ENCODE measurements at regions not wholly inside any gene's neighbourhood (a gene's known extent, or its start where the extent isn't known, plus 50 kb on each side); places are given as distances from the start of the nearest gene placed in this dataset.

- CTCF ChIA-PET: no interaction called here
- POLR2A ChIA-PET: interaction anchor here (0.9 kb wide), 1 partner anchor 263 kb away, joined by 3 read pairs; no protein-coding TSS in a partner anchor
These were observed 263.6 kb upstream of the CRY1 start for GRCh38 chr12:107356937-107357295.

DNA sequence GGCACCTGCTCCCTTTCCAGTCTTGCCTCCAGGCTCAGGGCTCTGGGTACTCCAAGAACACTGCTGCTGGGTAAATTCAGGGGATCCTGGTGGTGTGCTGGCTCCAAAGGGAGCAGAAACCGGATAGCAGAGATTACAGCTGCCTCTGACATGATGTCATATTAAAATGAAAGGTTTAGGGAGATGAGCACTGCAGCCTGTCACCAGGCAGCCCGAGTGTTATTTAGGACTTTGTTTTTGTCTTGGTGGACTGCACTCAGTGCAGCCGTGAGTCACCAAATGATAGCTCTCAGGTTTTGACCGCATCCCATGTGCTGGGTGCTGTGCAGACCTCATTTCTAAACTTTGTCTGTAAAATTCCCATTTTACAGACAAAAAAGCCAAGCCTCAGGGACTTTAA lies 266.0 kb upstream of the CRY1 start:
- TF ChIP-seq SUZ12 (IDR thresholded peaks at IDR 0.05) (no peak), LEF1 (IDR thresholded peaks at IDR 0.05; ENCODE audit: borderline replicate concordance) (no peak), CTBP1 (IDR thresholded peaks at IDR 0.05; ENCODE audit: borderline replicate concordance) (no peak), NFRKB (IDR thresholded peaks at IDR 0.05) (no peak), TARDBP (IDR thresholded peaks at IDR 0.05) (no peak), ZNF384 (IDR thresholded peaks at IDR 0.05) (no peak), BHLHE40 (IDR thresholded peaks at IDR 0.05; ENCODE audit: borderline replicate concordance) (no peak), FOXK2 (IDR thresholded peaks at IDR 0.05) (no peak), FOXM1 (IDR thresholded peaks at IDR 0.05; ENCODE audit: borderline replicate concordance) (no peak), SP1 (IDR thresholded peaks at IDR 0.05) (no peak), L3MBTL2 (conservative IDR thresholded peaks at IDR 0.05) (no peak), ARNT (IDR thresholded peaks at IDR 0.05) (no peak)
- TF ChIP-seq, protein P1, sequence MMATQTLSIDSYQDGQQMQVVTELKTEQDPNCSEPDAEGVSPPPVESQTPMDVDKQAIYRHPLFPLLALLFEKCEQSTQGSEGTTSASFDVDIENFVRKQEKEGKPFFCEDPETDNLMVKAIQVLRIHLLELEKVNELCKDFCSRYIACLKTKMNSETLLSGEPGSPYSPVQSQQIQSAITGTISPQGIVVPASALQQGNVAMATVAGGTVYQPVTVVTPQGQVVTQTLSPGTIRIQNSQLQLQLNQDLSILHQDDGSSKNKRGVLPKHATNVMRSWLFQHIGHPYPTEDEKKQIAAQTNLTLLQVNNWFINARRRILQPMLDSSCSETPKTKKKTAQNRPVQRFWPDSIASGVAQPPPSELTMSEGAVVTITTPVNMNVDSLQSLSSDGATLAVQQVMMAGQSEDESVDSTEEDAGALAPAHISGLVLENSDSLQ (IDR thresholded peaks at IDR 0.05): no peak
- DNase-seq (ENCODE audit: extremely low spot score): no peak
- ChIA-PET POLR2A (no interaction called here), CTCF (no interaction called here)

More at GRCh38 chr12:107356937-107357295, 263.6 kb upstream of the CRY1 start:
- no peak for DNase-seq (ENCODE audit: extremely low spot score)
- TF ChIP-seq HDGF (IDR thresholded peaks at IDR 0.05; ENCODE audit: borderline replicate concordance): no peak
- TF ChIP-seq FOXK2 (IDR thresholded peaks at IDR 0.05): no peak
- no peak for TF ChIP-seq ZNF384 (IDR thresholded peaks at IDR 0.05)
- no peak for TF ChIP-seq BHLHE40 (IDR thresholded peaks at IDR 0.05; ENCODE audit: borderline replicate concordance)
- TF ChIP-seq, protein P1 (IDR thresholded peaks at IDR 0.05): no peak
- TF ChIP-seq NFRKB (IDR thresholded peaks at IDR 0.05): no peak
- no peak for TF ChIP-seq FOXM1 (IDR thresholded peaks at IDR 0.05; ENCODE audit: borderline replicate concordance)
- TF ChIP-seq L3MBTL2 (conservative IDR thresholded peaks at IDR 0.05): no peak

DNA sequence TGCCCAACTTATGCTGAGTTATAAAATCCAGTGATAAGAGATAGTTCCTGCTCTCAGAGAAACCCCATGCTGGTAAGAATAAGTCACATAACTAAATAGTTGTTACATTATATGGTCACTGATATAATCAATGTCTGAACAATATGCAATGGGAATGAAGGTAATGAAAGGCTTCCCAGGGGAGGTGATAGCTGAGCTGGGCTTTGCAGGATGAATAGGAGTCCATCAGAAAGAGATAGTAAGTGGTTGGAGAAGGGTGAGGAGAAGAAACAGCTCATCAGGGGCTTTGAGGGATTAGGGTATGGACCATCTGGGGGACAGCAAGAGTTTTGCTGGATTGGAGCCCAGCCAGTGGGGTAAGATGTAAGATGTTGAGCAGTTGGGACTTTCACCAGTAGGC lies 266.7 kb upstream of the CRY1 start:
- TF ChIP-seq NFRKB (IDR thresholded peaks at IDR 0.05): no peak
- no peak for TF ChIP-seq TARDBP (IDR thresholded peaks at IDR 0.05)
- no peak for TF ChIP-seq CTBP1 (IDR thresholded peaks at IDR 0.05; ENCODE audit: borderline replicate concordance)
- no peak for TF ChIP-seq SUZ12 (IDR thresholded peaks at IDR 0.05)
- TF ChIP-seq ZNF384 (IDR thresholded peaks at IDR 0.05): no peak
- TF ChIP-seq, protein P1 (IDR thresholded peaks at IDR 0.05): no peak
- TF ChIP-seq BHLHE40 (IDR thresholded peaks at IDR 0.05; ENCODE audit: borderline replicate concordance): no peak
- TF ChIP-seq FOXM1 (IDR thresholded peaks at IDR 0.05; ENCODE audit: borderline replicate concordance): no peak
- TF ChIP-seq FOXK2 (IDR thresholded peaks at IDR 0.05): no peak
- TF ChIP-seq ARNT (IDR thresholded peaks at IDR 0.05): no peak
- TF ChIP-seq FOXA1 (IDR thresholded peaks at IDR 0.05): no peak
- no peak for TF ChIP-seq SP1 (IDR thresholded peaks at IDR 0.05)
- no peak for TF ChIP-seq LEF1 (IDR thresholded peaks at IDR 0.05; ENCODE audit: borderline replicate concordance)
- TF ChIP-seq ELF4 (IDR thresholded peaks at IDR 0.05): no peak
- ChIA-PET CTCF (interaction anchor here (0.6 kb wide), 1 partner anchor 171 kb away, joined by 3 read pairs; no protein-coding TSS in a partner anchor), POLR2A (no interaction called here)

DNA sequence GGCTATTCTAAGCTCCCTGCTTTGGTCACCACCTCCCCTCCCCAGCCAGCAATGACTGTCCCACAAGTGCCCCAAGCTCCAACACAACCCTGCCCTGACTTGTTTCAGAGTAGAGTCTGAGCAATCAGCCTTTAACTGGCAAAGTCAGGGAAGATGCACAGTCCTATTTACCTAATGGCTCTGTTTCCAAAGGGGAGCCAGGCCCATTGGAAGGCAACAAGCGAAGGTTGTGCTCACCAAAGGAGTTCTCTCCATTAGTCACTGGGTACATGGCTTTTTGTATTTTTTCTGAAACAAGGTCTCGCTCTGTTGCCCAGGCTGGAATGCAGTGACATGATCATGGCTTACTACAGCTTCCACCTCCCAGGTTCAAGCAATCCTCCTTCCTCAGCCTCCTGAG lies 267.1 kb upstream of the CRY1 start:
- ChIA-PET POLR2A (no interaction called here), CTCF (interaction anchor here (0.6 kb wide), 1 partner anchor 172 kb away, joined by 3 read pairs; no protein-coding TSS in a partner anchor)
- DNase-seq (ENCODE audit: extremely low spot score): no peak
- TF ChIP-seq L3MBTL2 (conservative IDR thresholded peaks at IDR 0.05) (no peak), TARDBP (IDR thresholded peaks at IDR 0.05) (no peak), ZNF384 (IDR thresholded peaks at IDR 0.05) (no peak), BHLHE40 (IDR thresholded peaks at IDR 0.05; ENCODE audit: borderline replicate concordance) (no peak), HDGF (IDR thresholded peaks at IDR 0.05; ENCODE audit: borderline replicate concordance) (no peak), LEF1 (IDR thresholded peaks at IDR 0.05; ENCODE audit: borderline replicate concordance) (no peak), FOXK2 (IDR thresholded peaks at IDR 0.05) (no peak)

More for the DNA sequence above, 266.7 kb upstream of the CRY1 start:
- no peak for DNase-seq (ENCODE audit: extremely low spot score)

DNA sequence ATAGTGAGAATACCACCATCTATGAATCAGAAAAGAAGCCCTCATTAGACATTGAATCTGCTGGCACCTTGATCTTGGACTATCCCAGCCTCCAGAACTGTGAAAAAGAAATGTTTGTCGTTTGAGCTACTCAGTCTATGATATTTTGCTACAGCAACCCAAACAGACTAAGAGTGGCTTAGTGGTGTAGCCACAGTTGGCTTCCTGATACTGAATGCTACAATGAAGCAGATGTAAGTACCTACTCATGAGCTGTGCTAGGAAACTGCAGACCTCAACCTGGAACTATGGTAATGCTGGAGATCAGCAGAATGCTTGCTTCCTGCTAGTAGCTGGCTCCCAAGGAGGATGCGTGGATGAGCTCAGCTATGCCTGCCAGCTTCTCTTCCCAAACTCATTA lies 268.6 kb upstream of the CRY1 start:
- no peak for DNase-seq (ENCODE audit: extremely low spot score)
- ChIA-PET CTCF (no interaction called here), POLR2A (no interaction called here)
- no peak for TF ChIP-seq HDGF (IDR thresholded peaks at IDR 0.05; ENCODE audit: borderline replicate concordance)
- TF ChIP-seq ZNF384 (IDR thresholded peaks at IDR 0.05): no peak
- TF ChIP-seq SP1 (IDR thresholded peaks at IDR 0.05): no peak
- TF ChIP-seq ARNT (IDR thresholded peaks at IDR 0.05): no peak
- TF ChIP-seq, protein P1 (IDR thresholded peaks at IDR 0.05): no peak
- no peak for TF ChIP-seq L3MBTL2 (conservative IDR thresholded peaks at IDR 0.05)
- no peak for TF ChIP-seq LEF1 (IDR thresholded peaks at IDR 0.05; ENCODE audit: borderline replicate concordance)
- no peak for TF ChIP-seq BHLHE40 (IDR thresholded peaks at IDR 0.05; ENCODE audit: borderline replicate concordance)

DNA sequence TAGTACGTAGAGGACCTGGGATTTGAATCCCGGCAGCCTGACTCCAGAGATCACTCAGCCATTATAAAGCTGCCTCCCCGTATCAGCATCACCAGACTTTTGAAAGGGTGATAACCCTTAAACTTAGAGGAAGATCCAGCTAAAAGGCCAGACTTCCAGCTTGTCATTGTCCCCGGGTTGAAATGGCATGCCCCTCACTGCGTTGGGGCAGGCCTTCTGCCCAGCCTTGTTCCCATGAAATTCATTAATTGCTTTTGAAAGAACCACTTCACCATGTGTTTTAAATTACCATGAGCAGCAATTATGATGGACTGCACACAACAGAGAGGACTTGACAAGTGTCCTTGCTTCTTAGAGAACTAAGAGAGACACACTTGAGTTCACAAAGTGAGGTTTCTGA lies 269.6 kb upstream of the CRY1 start:
- TF ChIP-seq HDGF (IDR thresholded peaks at IDR 0.05; ENCODE audit: borderline replicate concordance) (no peak), FOXM1 (IDR thresholded peaks at IDR 0.05; ENCODE audit: borderline replicate concordance) (no peak), SUZ12 (IDR thresholded peaks at IDR 0.05) (no peak), FOXA1 (IDR thresholded peaks at IDR 0.05) (no peak), FOXK2 (IDR thresholded peaks at IDR 0.05) (no peak), NFRKB (IDR thresholded peaks at IDR 0.05) (no peak), TARDBP (IDR thresholded peaks at IDR 0.05) (no peak), ZNF384 (IDR thresholded peaks at IDR 0.05) (no peak), LEF1 (IDR thresholded peaks at IDR 0.05; ENCODE audit: borderline replicate concordance) (no peak), L3MBTL2 (conservative IDR thresholded peaks at IDR 0.05) (no peak), ELF4 (IDR thresholded peaks at IDR 0.05) (no peak), SP1 (IDR thresholded peaks at IDR 0.05) (no peak), ARNT (IDR thresholded peaks at IDR 0.05) (no peak)
- TF ChIP-seq, protein P1 (IDR thresholded peaks at IDR 0.05): no peak
- ChIA-PET POLR2A (no interaction called here), CTCF (no interaction called here)
- DNase-seq (ENCODE audit: extremely low spot score): no peak
